ENCODE measurements at regions not wholly inside any gene's neighbourhood (a gene's known extent, or its start where the extent isn't known, plus 50 kb on each side); places are given as distances from the start of the nearest gene placed in this dataset.

GRCh38 chr3:159922193-159922840 lies 66.3 kb upstream of the IL12A start:
- DNase-seq, result no peak

- DNase-seq, result no peak
Observed at GRCh38 chr3:159922861-159923312, 65.7 kb upstream of the IL12A start.

GRCh38 chr3:159923336-159923735 lies 65.3 kb upstream of the IL12A start:
- DNase-seq, result no peak

GRCh38 chr3:159923956-159924355 lies 64.7 kb upstream of the IL12A start:
- DNase-seq, result no peak

DNA sequence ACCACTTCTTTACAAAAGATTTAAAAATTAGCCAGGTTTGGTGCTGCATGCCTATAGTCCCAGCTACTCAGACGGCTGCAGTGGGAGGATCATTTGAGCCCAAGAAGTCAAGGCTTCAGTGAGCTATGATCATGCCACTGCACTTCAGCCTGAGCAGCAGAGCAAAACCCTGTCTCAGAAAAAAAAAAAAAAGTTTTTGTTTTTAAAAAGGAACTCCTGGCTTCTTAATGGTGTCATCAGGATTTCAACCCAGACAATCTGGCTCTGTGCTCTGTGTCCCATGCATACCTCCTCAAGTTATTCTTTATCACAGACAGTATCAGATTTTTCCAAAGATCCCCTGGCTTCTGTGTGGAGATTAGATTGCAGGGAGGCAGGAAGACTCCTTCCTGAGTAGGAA lies 64.2 kb upstream of the IL12A start:
- DNase-seq, result no peak

DNA sequence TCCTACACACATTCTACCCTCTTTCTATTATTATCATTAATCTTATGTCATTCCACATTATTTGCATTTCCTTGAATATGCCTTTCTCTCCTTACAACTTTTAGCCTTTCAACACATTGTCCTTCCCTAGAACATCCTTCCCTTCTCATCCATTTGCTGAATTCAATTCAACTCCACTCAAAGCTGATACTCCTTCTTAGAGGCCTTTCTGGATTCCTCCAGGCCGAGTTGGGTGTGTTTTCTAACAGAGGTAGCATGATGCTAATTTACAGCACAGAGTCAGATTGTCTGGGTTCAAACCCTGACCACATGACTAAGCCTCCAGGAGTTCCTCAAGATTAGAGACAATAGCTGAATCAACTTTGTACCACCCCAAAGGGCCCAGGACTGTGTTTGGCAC lies 63.4 kb upstream of the IL12A start:
- DNase-seq, result no peak

DNA sequence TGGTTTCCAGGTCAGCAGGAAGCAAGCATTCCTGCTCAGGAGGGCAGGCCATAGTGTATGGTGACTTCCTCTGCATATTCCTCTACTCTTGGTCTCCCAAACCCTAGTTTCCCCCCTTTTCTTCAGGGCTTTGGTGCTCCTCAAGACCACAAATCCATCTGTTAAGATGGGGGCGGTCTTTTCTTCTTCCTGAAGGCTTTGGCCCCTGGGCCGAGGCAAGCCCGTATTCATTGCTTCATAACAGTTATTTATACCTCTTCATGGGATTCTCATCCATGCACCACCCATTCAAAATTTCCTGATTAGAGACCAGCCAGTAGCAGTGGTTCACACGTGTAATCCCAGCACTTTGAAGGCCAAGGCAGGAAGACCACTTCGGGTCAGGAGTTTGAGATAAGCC lies 62.1 kb upstream of the IL12A start:
- DNase-seq, result no peak

- no peak for DNase-seq
Observed at GRCh38 chr3:159928071-159928491, 60.6 kb upstream of the IL12A start.

DNA sequence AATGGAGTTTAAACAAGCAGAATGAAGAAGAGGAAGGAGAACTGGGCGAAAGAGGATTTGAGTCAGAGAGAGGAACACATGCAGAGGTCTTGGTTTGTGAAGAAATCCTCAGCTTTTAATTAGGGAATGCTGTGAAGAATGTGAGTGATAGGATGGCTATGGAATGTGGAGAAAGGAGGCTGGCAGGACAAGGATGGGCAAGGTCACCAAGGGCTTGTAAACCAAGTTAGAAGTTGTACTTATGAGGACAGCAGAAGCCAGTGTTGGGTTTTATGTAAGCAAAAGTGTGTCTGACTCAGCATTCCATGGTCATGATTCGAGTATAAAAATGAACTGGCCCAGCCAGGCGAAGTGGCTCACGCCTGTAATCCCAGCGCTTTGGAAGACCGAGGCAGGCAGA lies 60.0 kb upstream of the IL12A start:
- no peak for DNase-seq

DNA sequence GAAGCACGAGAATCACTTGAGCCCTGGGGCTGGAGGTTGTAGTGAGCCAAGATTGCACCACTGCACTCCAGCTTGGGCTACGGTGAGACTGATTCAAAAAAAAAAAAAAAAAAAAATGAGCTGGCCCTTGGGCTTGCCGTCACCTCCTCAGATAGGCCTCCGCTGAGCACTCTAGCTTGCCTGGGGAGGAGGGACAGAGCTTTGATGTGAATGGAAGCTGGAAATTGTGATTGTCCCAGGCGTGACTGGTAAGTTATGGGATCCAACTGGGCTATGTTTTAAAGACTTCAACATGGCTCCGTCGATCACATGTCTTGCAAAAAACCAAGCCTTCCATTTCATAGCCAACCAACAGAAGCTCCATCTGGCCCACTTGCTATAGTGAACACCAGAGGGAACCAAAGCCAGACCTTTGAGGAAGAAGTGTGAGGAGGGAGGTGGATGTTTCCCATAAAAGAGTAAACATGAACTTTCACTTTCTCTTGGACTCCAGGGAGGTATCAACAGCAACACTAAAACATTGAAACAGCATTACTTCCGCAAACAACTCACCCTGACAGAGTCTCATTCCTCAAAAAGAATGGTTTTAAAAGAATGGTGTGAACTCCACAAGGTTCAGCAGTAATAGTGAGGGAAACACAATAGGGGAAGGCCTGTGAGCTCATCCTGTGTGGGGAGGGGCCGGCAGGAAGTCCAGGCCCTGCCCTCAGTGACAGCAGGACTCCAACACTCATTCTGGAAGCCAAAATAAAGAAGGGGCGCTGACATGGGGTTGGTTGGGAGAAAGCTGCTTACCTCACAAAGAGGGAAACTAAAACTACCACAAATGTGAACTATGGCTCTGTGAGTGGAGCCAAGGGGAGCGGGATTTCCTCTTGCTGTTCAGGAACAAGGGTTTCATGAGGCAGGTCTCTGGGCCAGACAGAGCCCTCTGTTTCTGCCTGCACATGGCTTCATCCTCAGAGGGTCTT lies 59.2 kb upstream of the IL12A start:
- DNase-seq, result no peak

DNA sequence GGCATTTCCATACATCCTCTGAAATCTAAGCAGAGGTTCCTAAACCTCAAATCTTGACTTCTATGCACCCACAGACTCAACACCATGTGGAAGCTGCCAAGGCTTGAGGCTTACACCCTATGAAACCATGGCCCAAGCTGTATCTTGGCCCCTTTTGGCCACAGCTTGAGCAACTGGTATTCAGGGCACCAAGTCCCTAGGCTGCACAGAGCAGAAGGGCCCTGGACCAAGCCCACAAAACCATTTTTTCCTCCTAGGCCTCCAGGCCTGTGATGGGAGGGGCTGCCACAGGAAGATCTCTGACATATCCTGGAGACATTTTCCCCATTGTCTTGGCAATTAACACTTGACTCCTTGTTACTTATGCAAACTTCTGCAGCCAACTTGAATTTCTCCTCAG lies 54.4 kb upstream of the IL12A start:
- DNase-seq, result no peak

DNA sequence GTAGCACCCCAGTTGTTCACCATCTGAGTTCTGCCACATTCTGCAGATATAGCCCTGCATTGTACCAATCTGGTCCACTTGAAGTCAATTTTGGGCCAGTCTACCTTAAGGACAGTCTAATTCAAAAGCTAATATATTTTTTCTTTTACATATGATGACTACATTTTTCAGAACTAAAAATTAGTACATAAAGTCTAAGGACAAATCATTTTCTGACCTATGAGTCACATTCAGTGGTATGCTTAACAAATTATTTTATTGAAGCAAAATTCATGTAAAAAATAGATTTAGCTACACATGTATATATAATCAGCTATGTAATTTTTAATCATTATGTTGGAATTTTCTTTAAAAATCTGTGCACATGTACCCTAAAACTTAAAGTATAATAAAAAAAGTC lies 52.1 kb upstream of the IL12A start:
- DNase-seq, result no peak

DNA sequence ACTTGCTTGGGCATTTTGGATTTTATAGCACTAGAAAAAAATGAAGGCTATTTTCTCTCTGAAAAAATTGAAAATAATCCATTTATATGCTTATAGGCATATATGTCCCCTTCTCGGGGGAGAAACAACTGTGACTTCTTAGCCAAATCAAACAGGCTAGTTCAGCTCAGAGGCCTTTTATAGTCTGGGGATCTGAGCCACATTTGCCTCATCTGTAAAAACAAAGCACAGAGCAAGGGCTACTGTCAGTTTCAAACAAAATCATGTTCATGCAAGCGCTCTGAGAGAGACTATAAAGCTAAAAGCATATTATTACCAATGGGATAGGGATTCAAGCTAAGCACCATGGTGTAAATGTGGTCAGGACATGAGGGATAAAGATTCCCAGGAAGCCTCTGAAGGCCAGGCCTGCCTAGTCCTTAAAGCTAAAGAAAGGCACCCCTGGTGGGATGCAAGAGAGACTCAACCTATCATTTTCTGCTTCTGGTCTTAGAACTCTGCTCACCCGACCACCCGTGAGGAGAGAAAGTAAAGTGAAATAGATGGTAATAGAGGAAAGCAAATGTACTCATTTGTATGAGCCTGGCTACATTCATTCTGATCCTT lies 51.0 kb upstream of the IL12A start:
- DNase-seq, result no peak

GRCh38 chr3:159938714-159939113 lies 49.9 kb upstream of the IL12A start:
- no peak for DNase-seq
